ENCODE measurements at regions not wholly inside any gene's neighbourhood (a gene's known extent, or its start where the extent isn't known, plus 50 kb on each side); places are given as distances from the start of the nearest gene placed in this dataset.

DNA sequence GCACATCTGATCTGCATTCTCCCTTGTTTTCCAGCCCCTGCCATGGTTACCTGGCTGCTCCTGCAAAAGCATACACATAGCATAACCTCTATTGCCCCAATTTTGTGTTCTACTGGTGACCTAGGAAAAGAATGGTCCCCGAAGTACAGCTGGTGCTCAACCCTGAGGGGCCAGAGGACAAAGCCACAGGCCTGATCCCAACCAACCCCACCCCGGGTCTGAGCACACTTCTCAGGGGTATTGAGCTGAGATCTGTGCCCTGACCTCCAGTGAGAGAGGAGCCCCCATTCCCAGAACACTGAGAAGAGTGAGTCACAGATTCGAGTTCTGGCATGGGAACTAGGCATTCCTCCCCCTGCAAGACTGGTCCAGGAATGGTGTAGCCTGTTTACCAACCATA lies 465.5 kb upstream of the ACTRT1 start:
- no peaks in the 10 kb centered on the region for H3K9me3 ChIP-seq
- H3K36me3 ChIP-seq: no peaks in the 10 kb centered on the region
- H3K4me3 ChIP-seq: no peak overlapping the region
- intact Hi-C loops (cut with DNase I): no loop called here
- WGBS, 2 donors: 60 to 66% methylated on average over 3 of the region's 3 CpGs
- H3K27ac ChIP-seq: no peak overlapping the region
- H3K27me3 ChIP-seq: no peaks in the 10 kb centered on the region
- no peaks in the 10 kb centered on the region for H3K4me1 ChIP-seq
- no peak for TF ChIP-seq EP300 (IDR thresholded peaks at IDR 0.05)
- no peak for TF ChIP-seq POLR2AphosphoS5 (IDR thresholded peaks at IDR 0.05)
- TF ChIP-seq POLR2A (IDR thresholded peaks at IDR 0.05): no peak
- TF ChIP-seq, protein P1, sequence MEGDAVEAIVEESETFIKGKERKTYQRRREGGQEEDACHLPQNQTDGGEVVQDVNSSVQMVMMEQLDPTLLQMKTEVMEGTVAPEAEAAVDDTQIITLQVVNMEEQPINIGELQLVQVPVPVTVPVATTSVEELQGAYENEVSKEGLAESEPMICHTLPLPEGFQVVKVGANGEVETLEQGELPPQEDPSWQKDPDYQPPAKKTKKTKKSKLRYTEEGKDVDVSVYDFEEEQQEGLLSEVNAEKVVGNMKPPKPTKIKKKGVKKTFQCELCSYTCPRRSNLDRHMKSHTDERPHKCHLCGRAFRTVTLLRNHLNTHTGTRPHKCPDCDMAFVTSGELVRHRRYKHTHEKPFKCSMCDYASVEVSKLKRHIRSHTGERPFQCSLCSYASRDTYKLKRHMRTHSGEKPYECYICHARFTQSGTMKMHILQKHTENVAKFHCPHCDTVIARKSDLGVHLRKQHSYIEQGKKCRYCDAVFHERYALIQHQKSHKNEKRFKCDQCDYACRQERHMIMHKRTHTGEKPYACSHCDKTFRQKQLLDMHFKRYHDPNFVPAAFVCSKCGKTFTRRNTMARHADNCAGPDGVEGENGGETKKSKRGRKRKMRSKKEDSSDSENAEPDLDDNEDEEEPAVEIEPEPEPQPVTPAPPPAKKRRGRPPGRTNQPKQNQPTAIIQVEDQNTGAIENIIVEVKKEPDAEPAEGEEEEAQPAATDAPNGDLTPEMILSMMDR (IDR thresholded peaks at IDR 0.05): no peak
- no peak for DNase-seq

DNA sequence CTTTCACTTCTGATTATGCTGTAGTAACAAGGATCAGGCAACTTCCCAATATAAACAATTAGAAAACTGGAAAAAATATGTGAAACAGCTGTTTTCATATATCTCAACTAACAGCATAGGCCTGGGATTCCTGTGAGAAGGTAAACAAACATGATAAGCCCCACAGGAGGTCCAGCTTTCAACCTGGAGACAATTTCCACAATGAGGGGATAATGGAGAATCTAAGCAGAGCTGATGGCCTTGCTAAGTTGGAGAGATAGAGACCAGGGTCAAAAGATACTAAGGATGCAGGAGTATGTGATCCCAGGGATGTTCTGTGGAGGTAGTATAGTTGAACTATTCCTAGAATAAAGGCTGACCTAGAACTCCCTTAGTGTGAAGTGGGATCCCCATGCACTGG lies 452.3 kb upstream of the ACTRT1 start:
- Histone ChIP-seq H3K9me3 (no peaks in the 10 kb centered on the region), H3K36me3 (no peaks in the 10 kb centered on the region), H3K4me1 (no peaks in the 10 kb centered on the region), H3K27me3 (no peaks in the 10 kb centered on the region), H3K27ac (no peak overlapping the region), H3K4me3 (no peak overlapping the region)
- DNase-seq: no peak
- TF ChIP-seq POLR2A (IDR thresholded peaks at IDR 0.05) (no peak), EP300 (IDR thresholded peaks at IDR 0.05) (no peak), POLR2AphosphoS5 (IDR thresholded peaks at IDR 0.05) (no peak)
- TF ChIP-seq, protein P1 (IDR thresholded peaks at IDR 0.05): no peak
- intact Hi-C loops (cut with DNase I): no loop called here

DNA sequence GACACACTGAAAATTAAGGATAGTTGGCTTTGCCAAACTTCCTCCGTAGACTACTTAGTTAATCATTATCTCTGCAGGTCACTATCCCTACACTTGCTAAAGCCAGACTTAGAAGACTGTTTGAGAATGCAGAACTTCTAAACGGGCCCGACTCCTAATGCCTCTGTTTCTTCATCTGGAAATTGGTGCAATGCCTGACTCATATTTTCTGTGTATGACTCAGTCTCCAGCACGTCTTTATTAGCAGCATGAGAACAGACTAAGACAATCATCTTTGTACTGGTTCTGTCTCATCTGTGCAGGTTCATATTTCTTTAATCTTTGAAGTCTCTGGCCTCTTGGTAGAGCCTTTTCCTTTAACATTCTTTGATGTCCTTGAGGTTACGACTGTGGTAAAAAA lies 411.9 kb upstream of the ACTRT1 start:
- Histone ChIP-seq H3K27me3 (no peaks in the 10 kb centered on the region), H3K36me3 (no peaks in the 10 kb centered on the region), H3K4me1 (no peaks in the 10 kb centered on the region), H3K9me3 (no peaks in the 10 kb centered on the region), H3K4me3 (no peak overlapping the region), H3K27ac (no peak overlapping the region)
- 36 to 77% methylated on average over 5 of the region's 5 CpGs for WGBS, 2 donors
- DNase-seq: no peak
- no peak for TF ChIP-seq POLR2A (IDR thresholded peaks at IDR 0.05)
- TF ChIP-seq, protein P1 (IDR thresholded peaks at IDR 0.05): no peak
- no peak for TF ChIP-seq EP300 (IDR thresholded peaks at IDR 0.05)
- TF ChIP-seq POLR2AphosphoS5 (IDR thresholded peaks at IDR 0.05): no peak
- intact Hi-C loops (cut with DNase I): no loop called here

DNA sequence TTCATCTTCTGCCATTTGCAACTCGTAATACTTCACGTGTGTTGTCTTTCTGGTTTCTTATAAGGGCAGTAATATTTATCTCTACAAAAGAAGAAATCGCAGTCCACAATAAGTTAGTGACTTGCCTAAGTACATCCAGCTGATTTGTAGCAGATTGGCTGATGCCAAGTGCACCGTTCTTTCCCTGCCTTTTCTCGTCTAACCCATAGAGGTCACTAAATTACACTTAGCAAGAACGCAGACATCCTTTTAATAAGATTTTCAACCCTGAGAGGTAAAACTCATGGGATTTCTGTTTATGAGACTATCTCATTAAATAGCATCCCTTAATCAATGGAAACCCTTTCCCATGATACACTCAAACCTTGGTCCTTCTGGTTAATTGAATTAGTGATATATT lies 408.6 kb upstream of the ACTRT1 start:
- no peaks in the 10 kb centered on the region for H3K36me3 ChIP-seq
- no peak overlapping the region for H3K4me3 ChIP-seq
- no peak for TF ChIP-seq EP300 (IDR thresholded peaks at IDR 0.05)
- TF ChIP-seq, protein P1 (IDR thresholded peaks at IDR 0.05): no peak
- no peak for TF ChIP-seq POLR2AphosphoS5 (IDR thresholded peaks at IDR 0.05)
- TF ChIP-seq POLR2A (IDR thresholded peaks at IDR 0.05): no peak
- no peaks in the 10 kb centered on the region for H3K9me3 ChIP-seq
- 28 to 56% methylated on average over 6 of the region's 6 CpGs for WGBS, 2 donors
- intact Hi-C loops (cut with DNase I): no loop called here
- H3K27ac ChIP-seq: no peak overlapping the region
- H3K27me3 ChIP-seq: no peaks in the 10 kb centered on the region
- H3K4me1 ChIP-seq: no peaks in the 10 kb centered on the region
- DNase-seq: no peak

DNA sequence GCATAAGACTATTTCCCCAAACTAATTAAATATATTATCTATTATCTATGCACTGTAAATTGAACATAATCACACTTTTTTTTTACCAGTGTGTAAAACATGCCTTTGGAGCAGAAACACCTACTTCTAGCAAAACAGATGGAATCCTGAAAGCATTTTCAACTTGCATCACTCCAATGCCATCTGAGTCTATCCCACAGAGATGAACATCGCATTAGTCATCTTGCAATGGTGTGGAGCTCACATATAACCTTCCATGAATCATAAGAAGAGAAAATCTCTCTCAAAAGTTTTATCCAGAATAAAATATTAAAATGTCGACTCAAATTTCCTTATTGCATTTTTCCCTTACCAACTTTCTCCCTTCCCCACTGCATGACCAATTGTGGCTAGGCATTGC lies 406.7 kb upstream of the ACTRT1 start:
- DNase-seq: no peak
- Histone ChIP-seq H3K9me3 (no peaks in the 10 kb centered on the region), H3K4me1 (no peaks in the 10 kb centered on the region), H3K27ac (no peak overlapping the region), H3K36me3 (no peaks in the 10 kb centered on the region), H3K4me3 (no peak overlapping the region), H3K27me3 (no peaks in the 10 kb centered on the region)
- WGBS, 2 donors: 87 to 91% methylated on average over 2 of the region's 2 CpGs
- intact Hi-C loops (cut with DNase I): no loop called here
- TF ChIP-seq POLR2AphosphoS5 (IDR thresholded peaks at IDR 0.05): no peak
- no peak for TF ChIP-seq POLR2A (IDR thresholded peaks at IDR 0.05)
- TF ChIP-seq, protein P1 (IDR thresholded peaks at IDR 0.05): no peak
- TF ChIP-seq EP300 (IDR thresholded peaks at IDR 0.05): no peak

All from sigmoid colon (tissue), 6 donors.